Limb (tissue), 2 donors: ENCODE measurements at regions not wholly inside any gene's neighbourhood (a gene's known extent, or its start where the extent isn't known, plus 50 kb on each side); places are given as distances from the start of the nearest gene placed in this dataset.
A peak's percentile ranks its signal among the peaks of the same experiment; 100 is the strongest.
"Not testable (repeated sequence)": the region's sequence is repeated elsewhere in the genome, so short reads cannot be mapped to it uniquely, and the experiment has no call there.

Source experiments
- DNase-seq, 2 donors: peaks; one replicate each; pipeline ENCODE4 v3.0.0-alpha.2; 2016; ENCODE audit errors: extremely low spot score in 2 of 2

DNA sequence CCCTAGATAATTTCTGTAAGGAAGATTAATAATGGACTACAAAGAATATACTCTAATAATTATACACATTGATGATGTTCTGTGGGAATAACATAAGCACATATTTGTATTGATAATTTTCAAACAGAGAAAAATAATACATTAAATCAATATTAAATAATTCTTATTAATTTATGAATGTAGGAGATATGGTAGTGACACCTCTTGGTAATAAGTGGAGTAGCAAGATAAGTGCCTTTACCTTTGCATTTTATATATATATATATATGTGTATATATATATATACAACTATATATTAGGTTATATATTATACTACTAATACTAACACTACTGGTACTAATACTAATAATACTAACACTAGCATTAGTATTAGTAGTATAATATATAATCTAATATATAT is 905.8 kb downstream of the SLITRK1 start:
- no peak for DNase-seq

- no peak for DNase-seq
Measured at GRCh38 chr13:82963226-82964099, 918.8 kb downstream of the SLITRK1 start.

GRCh38 chr13:82962397-82962796 is 919.9 kb downstream of the SLITRK1 start:
- no peak for DNase-seq

GRCh38 chr13:82961757-82962156 is 920.5 kb downstream of the SLITRK1 start:
- no peak for DNase-seq

GRCh38 chr13:82952336-82952735 is 929.9 kb downstream of the SLITRK1 start:
- DNase-seq = not testable (repeated sequence)

DNA sequence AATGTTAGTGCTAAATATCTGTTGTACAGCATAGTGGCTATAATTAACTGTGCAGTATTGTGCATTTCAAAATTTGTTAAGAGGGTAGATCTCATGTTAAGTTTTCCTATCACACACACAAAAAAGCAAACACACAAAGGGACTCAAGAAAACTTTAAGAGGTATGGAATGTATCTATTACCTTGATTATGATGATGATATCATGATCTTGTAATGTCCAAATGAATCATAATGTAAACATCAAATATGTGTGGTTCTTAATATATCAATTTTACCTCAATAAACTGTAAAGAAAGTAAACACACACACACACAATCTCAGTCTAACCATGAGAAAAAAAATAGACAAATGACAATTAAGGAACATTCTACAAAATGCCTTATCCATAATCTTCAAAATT is 934.6 kb downstream of the SLITRK1 start:
- DNase-seq = no peak

GRCh38 chr13:82947191-82947621 is 935.1 kb downstream of the SLITRK1 start:
- DNase-seq = no peak

GRCh38 chr13:82938644-82939043 is 943.6 kb downstream of the SLITRK1 start:
- no peak for DNase-seq

DNA sequence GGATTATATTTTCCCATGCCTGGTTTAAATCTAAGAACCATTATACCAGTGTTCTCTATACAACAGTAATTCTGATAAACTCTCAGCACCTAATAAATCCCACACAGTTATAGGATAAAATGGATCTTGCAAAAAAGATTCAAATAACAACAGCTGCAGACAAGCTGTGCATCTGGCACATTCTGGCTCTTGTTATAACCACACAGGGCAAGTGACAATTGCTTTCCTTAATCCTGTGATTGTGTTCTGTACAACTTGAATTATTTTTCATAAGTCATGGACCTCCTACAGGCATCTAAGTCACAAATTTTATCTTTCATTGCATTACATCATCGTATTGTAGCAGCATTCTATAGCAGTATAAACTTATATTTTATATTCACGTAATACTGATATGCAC is 948.3 kb downstream of the SLITRK1 start:
- peak in 1 of 2 donors; percentile 55 for DNase-seq

- DNase-seq = no peak
Measured at GRCh38 chr13:82925114-82925513, 957.2 kb downstream of the SLITRK1 start.

GRCh38 chr13:82917984-82918383 is 964.3 kb downstream of the SLITRK1 start:
- no peak for DNase-seq

DNA sequence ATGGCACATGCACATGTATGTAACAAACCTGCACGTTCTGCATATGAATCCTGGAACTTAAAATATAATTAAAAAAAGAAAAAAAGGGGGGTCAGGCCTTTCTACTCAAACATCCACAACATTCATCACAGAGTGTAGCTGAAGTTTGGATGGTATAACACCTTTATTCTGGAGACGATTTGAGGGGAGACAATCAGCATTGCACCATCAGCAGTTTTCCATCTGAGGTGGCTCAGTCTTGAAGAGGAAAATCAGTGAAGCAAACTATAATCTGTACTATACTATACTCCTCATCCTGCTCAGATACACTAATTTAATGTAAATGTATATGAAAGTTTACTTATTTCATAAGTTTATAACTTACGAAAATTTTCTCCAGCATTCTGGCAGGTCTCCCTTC is 969.7 kb downstream of the SLITRK1 start:
- no peak for DNase-seq

GRCh38 chr13:82905071-82905470 is 977.2 kb downstream of the SLITRK1 start:
- no peak for DNase-seq

DNA sequence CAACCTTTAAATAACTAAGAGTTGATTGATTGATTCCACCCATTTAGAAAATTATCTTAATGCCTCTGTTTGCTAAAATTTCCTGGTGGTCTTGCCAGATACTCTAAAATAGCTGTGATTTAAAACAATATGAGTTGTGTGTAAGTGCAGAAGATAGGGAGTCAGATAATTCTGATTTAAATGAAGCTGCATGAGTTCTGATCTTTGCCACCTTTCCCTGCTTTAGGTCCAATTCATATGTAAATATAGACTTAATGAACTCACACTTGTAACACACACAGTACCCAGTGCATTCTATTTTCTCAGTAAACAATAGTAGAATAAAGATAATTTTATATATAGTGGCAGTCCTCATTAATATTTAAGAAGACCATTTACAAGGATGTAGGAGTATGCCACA is 981.8 kb downstream of the SLITRK1 start:
- DNase-seq = no peak

DNA sequence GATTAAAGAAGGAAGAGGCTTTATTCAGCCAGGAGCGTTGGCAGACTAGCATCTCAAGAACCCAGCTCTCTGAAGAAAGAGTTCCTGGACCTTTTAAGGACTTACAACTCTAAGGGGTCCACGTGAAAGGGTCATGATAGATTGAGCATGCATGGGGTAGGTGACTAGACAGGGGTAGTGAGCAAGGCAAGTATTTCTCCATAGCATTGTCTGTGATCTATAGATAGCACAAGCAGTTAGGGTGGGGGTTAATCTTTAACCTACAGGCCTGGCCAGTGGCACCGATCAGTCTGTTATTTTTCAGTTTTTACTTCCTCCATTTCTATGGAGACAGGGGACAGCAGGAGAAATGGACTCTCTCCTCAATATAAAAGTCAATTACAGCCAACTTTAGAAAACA is 983.7 kb downstream of the SLITRK1 start:
- DNase-seq = no peak

DNA sequence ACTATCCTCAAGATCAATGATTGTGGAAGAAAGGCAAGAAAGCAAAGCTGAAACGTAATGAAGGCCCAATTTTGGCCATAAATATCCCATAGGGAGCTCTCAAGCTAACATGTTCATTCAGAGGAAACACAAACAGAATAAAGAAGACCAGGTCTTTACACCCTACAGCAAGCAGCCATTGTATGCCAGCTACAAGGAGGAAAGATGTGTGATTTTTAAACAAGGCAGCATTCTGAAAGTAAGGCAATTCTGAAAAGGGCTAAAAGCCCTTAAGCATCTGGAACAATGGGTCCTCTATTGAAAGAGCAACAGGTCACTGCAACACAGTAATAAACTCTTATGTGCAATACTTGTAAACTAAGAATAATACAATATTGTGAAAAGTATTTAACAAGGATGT is 1002.4 kb downstream of the SLITRK1 start:
- DNase-seq = no peak

GRCh38 chr13:82878536-82878935 is 1003.7 kb downstream of the SLITRK1 start:
- no peak for DNase-seq

DNA sequence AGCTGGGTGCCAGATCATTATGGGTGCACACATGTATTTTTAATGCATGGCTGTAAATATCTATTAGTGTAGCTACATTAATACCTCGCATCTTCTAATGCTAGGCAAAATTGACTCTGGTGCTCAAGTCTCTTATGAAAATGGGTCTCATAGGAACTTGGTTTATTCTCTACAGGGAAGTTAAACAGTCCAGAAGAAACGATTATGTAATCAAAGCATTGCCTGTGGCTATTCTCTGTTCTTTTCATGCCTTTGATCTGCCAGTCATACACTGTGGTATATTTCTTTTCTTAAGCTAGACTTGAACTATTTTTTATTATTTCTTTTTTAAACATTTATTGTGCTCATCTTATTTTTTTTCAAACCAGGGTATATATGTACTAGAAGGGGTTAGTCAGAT is 1015.0 kb downstream of the SLITRK1 start:
- no peak for DNase-seq

GRCh38 chr13:82850644-82851043 is 1031.6 kb downstream of the SLITRK1 start:
- DNase-seq = no peak

DNA sequence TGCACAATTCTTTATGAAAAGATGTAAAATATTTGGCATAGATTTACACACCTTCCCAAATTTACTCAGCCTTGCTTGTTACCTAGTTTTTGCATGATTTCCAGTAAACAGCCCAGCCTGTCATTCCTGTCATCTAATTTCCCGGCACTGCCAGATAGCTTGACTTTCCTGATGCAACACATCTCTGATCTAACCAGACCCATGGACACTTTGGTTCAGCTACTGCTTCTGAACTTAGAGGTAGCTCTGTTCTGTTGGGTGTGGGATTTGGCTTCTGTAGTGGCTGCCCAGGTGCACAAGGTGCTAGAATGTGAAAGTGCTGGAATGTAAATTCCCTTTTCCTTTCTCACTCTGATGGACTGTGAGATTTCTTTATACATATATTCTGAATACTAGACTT is 1033.5 kb downstream of the SLITRK1 start:
- no peak for DNase-seq

DNA sequence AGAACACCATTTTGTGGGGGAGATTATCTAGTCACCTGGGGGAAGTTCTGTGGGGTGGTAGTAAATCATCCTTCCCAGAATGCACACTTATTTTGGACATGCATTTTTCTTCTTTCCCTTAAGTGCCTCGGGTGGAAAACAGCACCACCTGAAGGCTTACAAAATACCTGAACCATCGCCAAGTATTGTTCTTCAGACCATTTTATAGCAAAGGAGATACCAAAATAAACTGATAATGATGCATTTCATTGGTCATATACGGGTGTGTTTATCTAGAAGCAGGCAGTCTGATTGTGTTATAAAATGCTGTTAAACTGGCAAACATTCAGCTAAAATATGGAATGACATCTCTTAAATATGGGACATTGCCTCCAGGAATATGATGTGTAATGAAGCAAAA is 1034.7 kb downstream of the SLITRK1 start:
- no peak for DNase-seq

GRCh38 chr13:82833923-82834322 is 1048.4 kb downstream of the SLITRK1 start:
- DNase-seq = no peak

GRCh38 chr13:82829040-82829439 is 1053.2 kb downstream of the SLITRK1 start:
- no peak for DNase-seq
